Right atrium auricular region (tissue), 2 donors: ENCODE measurements at regions not wholly inside any gene's neighbourhood (a gene's known extent, or its start where the extent isn't known, plus 50 kb on each side); places are given as distances from the start of the nearest gene placed in this dataset.

Source experiments
- DNase-seq: peaks from one replicate; pipeline ENCODE4 v3.0.0-alpha.2; 2019; ENCODE audit warnings: low spot score
- H3K27ac ChIP-seq, 2 donors: fragments of 200-600 bp; sonication (generic); 1 replicate in 1 of 2; 2 replicates in 1 of 2; pipeline ENCODE4 v1.5.1; 2016 to 2019
- H3K27me3 ChIP-seq, 2 donors: fragments of 200-600 bp; sonication (generic); one replicate each; pipeline versions ENCODE4 v1.5.1 to v1.6.0; 2017 to 2019
- H3K36me3 ChIP-seq: fragments of 200-600 bp; sonication (generic); one replicate; pipeline ENCODE4 v1.5.1; 2016
- H3K4me1 ChIP-seq, 2 donors: fragments of 200-600 bp; sonication (generic); one replicate each; pipeline versions ENCODE4 v1.5.1 to v1.6.0; 2017 to 2019
- H3K4me3 ChIP-seq, 2 donors: fragments of 200-600 bp; sonication (generic); 1 replicate in 1 of 2; 2 replicates in 1 of 2; pipeline ENCODE4 v1.5.1; 2017 to 2019; ENCODE audit warnings: mild to moderate bottlenecking in 1 of 2, moderate library complexity in 1 of 2
- H3K9me3 ChIP-seq, 2 donors: fragments of 200-600 bp; sonication (generic); one replicate each; pipeline ENCODE4 v1.5.1; 2019
- TF ChIP-seq, protein P1 (sequence below), 2 donors: fragments of 200-600 bp; sonication (generic); IDR thresholded peaks; one replicate each; pipeline ENCODE4 v1.5.1; 2019; ENCODE audit warnings: antibody characterized with exemption in 2 of 2

DNA sequence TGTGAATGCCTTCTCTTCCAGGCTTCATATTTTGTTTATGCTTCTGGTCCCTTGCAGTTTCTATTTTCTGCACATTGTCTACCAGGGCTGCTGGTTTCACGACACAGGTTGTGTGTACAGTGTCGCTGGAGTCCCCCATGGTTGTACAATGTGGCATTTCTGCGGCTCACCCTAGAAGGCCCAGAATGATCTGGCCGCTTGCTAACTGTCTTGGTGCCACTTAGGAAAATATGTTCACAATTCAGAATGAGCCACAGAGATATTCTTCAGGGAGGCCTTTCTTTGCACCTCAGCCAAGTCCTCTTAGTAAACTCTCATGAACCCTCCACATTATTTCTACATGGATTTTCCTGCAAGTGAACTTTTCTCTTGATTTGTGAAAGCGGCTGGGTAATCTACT, 195.4 kb downstream of the SUDS3 start:
- DNase-seq = no peak
- no peaks in the 10 kb centered on the region for H3K27me3 ChIP-seq
- no peaks in the 10 kb centered on the region for H3K36me3 ChIP-seq
- H3K4me1 ChIP-seq = no peaks in the 10 kb centered on the region
- H3K4me3 ChIP-seq = no peak overlapping the region
- H3K9me3 ChIP-seq = no peaks in the 10 kb centered on the region
- H3K27ac ChIP-seq = no peak overlapping the region
- TF ChIP-seq, protein P1, sequence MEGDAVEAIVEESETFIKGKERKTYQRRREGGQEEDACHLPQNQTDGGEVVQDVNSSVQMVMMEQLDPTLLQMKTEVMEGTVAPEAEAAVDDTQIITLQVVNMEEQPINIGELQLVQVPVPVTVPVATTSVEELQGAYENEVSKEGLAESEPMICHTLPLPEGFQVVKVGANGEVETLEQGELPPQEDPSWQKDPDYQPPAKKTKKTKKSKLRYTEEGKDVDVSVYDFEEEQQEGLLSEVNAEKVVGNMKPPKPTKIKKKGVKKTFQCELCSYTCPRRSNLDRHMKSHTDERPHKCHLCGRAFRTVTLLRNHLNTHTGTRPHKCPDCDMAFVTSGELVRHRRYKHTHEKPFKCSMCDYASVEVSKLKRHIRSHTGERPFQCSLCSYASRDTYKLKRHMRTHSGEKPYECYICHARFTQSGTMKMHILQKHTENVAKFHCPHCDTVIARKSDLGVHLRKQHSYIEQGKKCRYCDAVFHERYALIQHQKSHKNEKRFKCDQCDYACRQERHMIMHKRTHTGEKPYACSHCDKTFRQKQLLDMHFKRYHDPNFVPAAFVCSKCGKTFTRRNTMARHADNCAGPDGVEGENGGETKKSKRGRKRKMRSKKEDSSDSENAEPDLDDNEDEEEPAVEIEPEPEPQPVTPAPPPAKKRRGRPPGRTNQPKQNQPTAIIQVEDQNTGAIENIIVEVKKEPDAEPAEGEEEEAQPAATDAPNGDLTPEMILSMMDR (IDR thresholded peaks at IDR 0.05) = no peak

DNA sequence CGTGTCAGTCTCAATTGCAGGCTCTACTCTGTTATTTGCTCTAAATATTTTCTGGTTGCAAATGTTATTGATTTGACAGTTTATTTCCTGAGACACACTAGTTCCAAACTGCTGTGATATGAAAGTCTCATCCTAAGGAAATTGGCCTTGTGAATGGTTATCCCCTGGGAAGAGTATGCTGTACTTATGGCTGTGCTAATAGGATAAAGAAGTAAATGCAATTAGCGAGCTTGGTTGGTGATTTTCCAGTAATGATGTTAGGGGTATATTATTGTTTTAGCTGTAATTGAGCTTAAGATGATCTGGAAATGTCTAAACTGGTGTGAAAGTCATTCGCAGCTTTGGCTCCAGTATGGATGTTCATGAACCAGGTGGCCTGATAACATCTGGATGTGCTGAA, 197.9 kb downstream of the SUDS3 start:
- H3K36me3 ChIP-seq = no peaks in the 10 kb centered on the region
- no peaks in the 10 kb centered on the region for H3K4me1 ChIP-seq
- TF ChIP-seq, protein P1 (IDR thresholded peaks at IDR 0.05) = no peak
- no peaks in the 10 kb centered on the region for H3K27me3 ChIP-seq
- no peak for DNase-seq
- H3K9me3 ChIP-seq = no peaks in the 10 kb centered on the region
- H3K27ac ChIP-seq = no peak overlapping the region
- H3K4me3 ChIP-seq = no peak overlapping the region

DNA sequence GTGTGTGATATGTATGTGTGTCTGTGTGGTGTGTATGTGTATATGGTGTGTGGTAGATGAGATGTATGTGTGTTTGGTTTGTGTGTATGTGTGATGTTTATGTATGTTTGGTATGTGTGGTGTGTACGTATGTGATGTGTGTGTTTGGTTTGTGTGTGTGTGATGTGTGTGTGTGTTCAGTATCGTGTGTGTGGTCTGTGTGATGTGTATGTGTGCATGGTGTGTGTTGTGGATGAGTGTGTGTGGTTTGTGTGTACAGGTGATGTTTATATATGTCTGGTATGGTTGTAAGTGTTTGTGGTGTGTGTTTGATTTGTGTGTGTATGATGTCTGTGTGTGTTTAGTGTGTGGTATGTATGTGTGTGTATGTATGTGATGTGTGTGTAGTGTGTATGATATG, 199.4 kb downstream of the SUDS3 start:
- Histone ChIP-seq H3K9me3 (no peaks in the 10 kb centered on the region), H3K4me1 (no peaks in the 10 kb centered on the region), H3K36me3 (no peaks in the 10 kb centered on the region), H3K27me3 (no peaks in the 10 kb centered on the region), H3K4me3 (no peak overlapping the region), H3K27ac (no peak overlapping the region)
- no peak for DNase-seq
- TF ChIP-seq, protein P1 (IDR thresholded peaks at IDR 0.05) = no peak

DNA sequence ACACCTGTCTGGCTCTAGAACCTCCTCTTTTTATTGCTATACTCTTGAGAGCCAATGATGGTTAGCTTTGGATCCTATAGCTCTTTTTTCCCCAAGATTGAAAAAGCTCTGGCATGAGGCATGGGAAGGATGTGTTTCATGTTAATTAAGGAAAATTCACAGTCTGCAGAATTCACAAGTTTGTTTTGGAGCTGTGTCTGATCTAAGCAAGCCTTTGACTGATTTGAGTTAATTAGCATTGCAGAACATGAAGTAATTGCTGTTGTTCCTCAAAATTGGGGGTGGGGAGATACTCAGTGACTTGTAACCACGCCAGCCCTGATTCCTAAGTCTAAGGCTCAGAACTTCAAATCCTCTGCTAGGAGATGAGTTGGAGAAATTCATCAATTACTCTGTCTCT, 205.0 kb downstream of the SUDS3 start:
- TF ChIP-seq, protein P1 (IDR thresholded peaks at IDR 0.05) = no peak
- Histone ChIP-seq H3K4me1 (no peaks in the 10 kb centered on the region), H3K27ac (no peak overlapping the region), H3K9me3 (peaks cover 0 to 2% of the 10 kb centered on the region in 2 donors), H3K27me3 (no peaks in the 10 kb centered on the region), H3K36me3 (no peaks in the 10 kb centered on the region), H3K4me3 (no peak overlapping the region)
- no peak for DNase-seq

DNA sequence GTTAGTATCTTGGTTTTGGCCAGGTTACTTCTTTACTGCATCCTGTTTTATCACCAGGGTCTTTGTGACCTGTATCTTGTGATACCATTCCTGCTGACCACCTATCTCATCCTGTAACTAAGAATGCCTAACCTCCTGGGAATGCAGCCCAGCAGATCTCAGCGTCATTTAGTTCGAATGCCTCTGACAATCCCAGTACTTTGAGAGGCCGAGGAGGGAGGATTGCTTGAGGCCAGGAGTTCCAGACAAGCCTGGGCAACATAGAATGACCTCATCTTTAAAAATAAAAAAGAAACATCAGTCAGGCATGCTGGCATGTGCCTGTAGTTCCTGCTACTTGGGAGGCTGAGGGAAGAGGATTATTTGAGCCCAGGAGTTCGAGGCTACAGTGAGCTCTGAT, 206.5 kb downstream of the SUDS3 start:
- Histone ChIP-seq H3K9me3 (peaks cover 0 to 9% of the 10 kb centered on the region in 2 donors), H3K4me1 (no peaks in the 10 kb centered on the region), H3K4me3 (no peak overlapping the region), H3K36me3 (no peaks in the 10 kb centered on the region), H3K27me3 (no peaks in the 10 kb centered on the region), H3K27ac (no peak overlapping the region)
- TF ChIP-seq, protein P1 (IDR thresholded peaks at IDR 0.05) = no peak
- DNase-seq = no peak

DNA sequence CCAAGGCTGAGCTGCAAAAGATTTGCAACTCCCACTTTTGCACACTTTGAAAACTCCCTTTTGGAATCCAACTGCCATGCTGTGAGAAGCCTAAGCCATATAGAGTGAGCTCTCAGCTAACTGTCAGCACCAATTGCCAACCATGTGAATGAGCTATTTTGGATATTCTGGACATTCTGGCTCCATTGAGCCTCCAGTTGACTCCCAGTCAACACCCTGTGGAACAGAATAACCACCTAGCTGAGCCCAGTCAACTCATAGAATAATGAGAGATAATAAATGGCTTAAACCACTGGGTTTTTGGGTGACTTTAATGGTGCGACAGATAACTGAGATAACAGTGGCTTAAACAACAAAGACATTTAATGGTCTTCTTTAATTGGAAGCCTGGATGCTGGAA, 210.1 kb downstream of the SUDS3 start:
- peaks cover 0 to 9% of the 10 kb centered on the region in 2 donors for H3K9me3 ChIP-seq
- H3K36me3 ChIP-seq = no peaks in the 10 kb centered on the region
- TF ChIP-seq, protein P1 (IDR thresholded peaks at IDR 0.05) = no peak
- H3K4me1 ChIP-seq = no peaks in the 10 kb centered on the region
- no peaks in the 10 kb centered on the region for H3K27me3 ChIP-seq
- no peak overlapping the region for H3K4me3 ChIP-seq
- no peak for DNase-seq
- no peak overlapping the region for H3K27ac ChIP-seq
